ENCODE measurements at regions not wholly inside any gene's neighbourhood (a gene's known extent, or its start where the extent isn't known, plus 50 kb on each side); places are given as distances from the start of the nearest gene placed in this dataset.

- no peaks in the 10 kb centered on the region for H3K36me3 ChIP-seq
- no peaks in the 10 kb centered on the region for H3K9me3 ChIP-seq (ENCODE audit: severe bottlenecking)
- no peak for DNase-seq
- H3K27me3 ChIP-seq (ENCODE audit: insufficient read depth, low read depth, severe bottlenecking), result no peaks in the 10 kb centered on the region
- H3K27ac ChIP-seq, result no peak overlapping the region
- TF ChIP-seq, protein P1, sequence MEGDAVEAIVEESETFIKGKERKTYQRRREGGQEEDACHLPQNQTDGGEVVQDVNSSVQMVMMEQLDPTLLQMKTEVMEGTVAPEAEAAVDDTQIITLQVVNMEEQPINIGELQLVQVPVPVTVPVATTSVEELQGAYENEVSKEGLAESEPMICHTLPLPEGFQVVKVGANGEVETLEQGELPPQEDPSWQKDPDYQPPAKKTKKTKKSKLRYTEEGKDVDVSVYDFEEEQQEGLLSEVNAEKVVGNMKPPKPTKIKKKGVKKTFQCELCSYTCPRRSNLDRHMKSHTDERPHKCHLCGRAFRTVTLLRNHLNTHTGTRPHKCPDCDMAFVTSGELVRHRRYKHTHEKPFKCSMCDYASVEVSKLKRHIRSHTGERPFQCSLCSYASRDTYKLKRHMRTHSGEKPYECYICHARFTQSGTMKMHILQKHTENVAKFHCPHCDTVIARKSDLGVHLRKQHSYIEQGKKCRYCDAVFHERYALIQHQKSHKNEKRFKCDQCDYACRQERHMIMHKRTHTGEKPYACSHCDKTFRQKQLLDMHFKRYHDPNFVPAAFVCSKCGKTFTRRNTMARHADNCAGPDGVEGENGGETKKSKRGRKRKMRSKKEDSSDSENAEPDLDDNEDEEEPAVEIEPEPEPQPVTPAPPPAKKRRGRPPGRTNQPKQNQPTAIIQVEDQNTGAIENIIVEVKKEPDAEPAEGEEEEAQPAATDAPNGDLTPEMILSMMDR (IDR thresholded peaks at IDR 0.05; ENCODE audit: low read depth, low read length), result no peak
- H3K4me3 ChIP-seq (ENCODE audit: low read depth, low read length), result no peak overlapping the region
Observed at GRCh38 chr7:106196460-106197021, 84.4 kb upstream of the SYPL1 start.

- Histone ChIP-seq H3K36me3 (no peaks in the 10 kb centered on the region), H3K4me3 (ENCODE audit: low read depth, low read length) (no peak overlapping the region), H3K27ac (no peak overlapping the region), H3K9me3 (ENCODE audit: severe bottlenecking) (no peaks in the 10 kb centered on the region), H3K27me3 (ENCODE audit: insufficient read depth, low read depth, severe bottlenecking) (no peaks in the 10 kb centered on the region)
- TF ChIP-seq, protein P1 (IDR thresholded peaks at IDR 0.05; ENCODE audit: low read depth, low read length), result no peak
- DNase-seq, result no peak
Observed at GRCh38 chr7:106193661-106194060, 81.5 kb upstream of the SYPL1 start.

DNA sequence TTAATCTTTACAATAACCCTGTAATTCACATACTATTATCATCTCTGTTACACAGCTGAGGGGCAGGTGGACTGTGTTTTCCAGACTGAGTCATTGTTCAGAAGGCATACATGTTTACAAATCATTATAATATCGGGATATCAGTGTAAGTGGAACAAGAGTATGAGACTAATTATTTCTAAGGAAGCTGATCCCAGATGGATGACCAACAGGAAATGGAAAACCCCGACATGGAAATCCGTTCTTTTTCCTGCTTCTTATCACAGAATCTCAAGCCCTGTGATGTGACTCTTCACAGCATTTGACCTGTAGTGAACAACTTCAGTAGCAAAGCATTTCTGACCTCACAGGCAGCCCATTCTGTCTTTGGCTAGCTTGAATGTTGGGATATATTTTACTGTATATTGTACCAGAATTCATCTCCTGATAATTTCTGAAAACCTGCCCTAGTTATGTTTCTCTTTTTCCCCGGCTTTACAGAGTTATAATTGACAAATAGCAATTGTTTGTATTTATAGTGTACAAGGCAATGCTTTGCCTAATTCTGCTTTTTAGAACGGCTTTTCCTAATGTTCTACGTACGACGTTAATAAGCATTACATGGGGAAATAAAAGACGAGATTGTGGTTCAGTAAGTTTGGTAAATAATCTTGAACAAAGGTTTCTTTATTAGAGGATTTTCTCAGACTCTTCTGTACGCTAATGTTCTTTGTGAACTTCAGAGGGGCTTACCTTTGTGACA, 78.6 kb upstream of the SYPL1 start:
- TF ChIP-seq, protein P1 (IDR thresholded peaks at IDR 0.05; ENCODE audit: low read depth, low read length), result no peak
- no peak for DNase-seq

DNA sequence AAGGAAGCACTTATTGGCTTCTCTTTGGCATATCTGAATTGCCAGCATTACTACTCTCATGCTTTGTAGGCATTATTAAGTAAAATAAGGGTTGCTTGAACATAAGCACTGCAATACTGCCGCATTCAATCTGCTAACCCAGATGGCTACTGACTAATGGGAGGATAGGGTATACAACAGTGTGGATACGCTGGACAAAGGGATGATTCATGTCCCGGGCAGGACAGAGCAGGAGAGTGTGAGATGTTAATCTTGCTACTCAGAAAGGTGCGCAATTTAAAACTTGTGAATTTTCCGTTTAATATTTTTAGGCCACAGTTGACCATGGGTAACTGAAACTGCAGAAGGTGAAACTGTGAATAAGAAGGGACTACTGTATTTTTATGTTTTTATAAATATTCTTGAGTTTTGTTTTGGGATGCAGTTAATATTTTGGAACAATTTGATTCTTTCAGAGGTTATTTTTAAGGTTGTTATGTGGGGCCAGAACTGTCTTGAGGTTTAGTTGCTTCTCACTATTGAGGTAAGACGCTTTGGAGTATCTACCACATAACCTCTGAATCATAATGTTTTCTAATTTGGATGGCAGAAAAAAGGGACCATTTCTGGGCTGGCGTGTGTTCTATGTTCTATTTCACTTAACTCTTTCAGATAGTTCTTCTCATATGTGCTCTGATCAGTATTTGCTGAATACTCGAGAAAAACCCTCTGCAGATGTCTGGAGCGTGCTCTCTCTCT, 75.7 kb upstream of the SYPL1 start:
- DNase-seq, result no peak
- no peak overlapping the region for H3K4me3 ChIP-seq (ENCODE audit: low read depth, low read length)

More for the DNA sequence above, 78.6 kb upstream of the SYPL1 start:
- Histone ChIP-seq H3K36me3 (no peaks in the 10 kb centered on the region), H3K9me3 (ENCODE audit: severe bottlenecking) (no peaks in the 10 kb centered on the region), H3K4me3 (ENCODE audit: low read depth, low read length) (no peak overlapping the region), H3K27ac (no peak overlapping the region), H3K27me3 (ENCODE audit: insufficient read depth, low read depth, severe bottlenecking) (no peaks in the 10 kb centered on the region)

DNA sequence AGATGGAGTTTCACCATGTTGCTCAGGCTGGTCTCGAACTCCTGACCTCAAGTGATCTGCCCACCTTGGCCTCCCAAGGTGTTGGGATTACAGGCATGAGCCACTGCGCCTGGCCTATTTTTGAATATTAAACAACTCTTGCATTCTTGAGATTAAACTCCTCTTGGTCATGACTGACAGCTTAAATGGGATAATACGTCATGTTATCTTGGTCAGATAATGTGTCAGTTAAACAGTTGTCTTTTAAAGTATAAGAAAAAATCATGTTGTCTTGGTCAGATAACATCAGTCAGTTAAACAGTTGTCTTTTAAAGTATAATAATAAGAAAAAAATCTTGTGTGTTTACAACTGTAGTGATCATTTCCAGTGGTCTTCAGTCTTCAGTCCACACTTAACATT, 73.6 kb upstream of the SYPL1 start:
- Histone ChIP-seq H3K36me3 (no peaks in the 10 kb centered on the region), H3K4me3 (ENCODE audit: low read depth, low read length) (no peak overlapping the region), H3K27me3 (ENCODE audit: insufficient read depth, low read depth, severe bottlenecking) (no peaks in the 10 kb centered on the region), H3K9me3 (ENCODE audit: severe bottlenecking) (no peaks in the 10 kb centered on the region), H3K27ac (no peak overlapping the region)
- TF ChIP-seq, protein P1 (IDR thresholded peaks at IDR 0.05; ENCODE audit: low read depth, low read length), result no peak
- no peak for DNase-seq

More for the DNA sequence above, 75.7 kb upstream of the SYPL1 start:
- Histone ChIP-seq H3K9me3 (ENCODE audit: severe bottlenecking) (no peaks in the 10 kb centered on the region), H3K36me3 (no peaks in the 10 kb centered on the region), H3K27me3 (ENCODE audit: insufficient read depth, low read depth, severe bottlenecking) (no peaks in the 10 kb centered on the region), H3K27ac (no peak overlapping the region)
- TF ChIP-seq, protein P1 (IDR thresholded peaks at IDR 0.05; ENCODE audit: low read depth, low read length), result no peak

Data from WERI-Rb-1 (cell line).